RPMI7951 (cell line): ENCODE measurements at regions not wholly inside any gene's neighbourhood (a gene's known extent, or its start where the extent isn't known, plus 50 kb on each side); places are given as distances from the start of the nearest gene placed in this dataset.
A peak's percentile ranks its signal among the peaks of the same experiment; 100 is the strongest.
"Not testable (repeated sequence)": the region's sequence is repeated elsewhere in the genome, so short reads cannot be mapped to it uniquely, and the experiment has no call there.

Experiments used
- DNase-seq: peaks from one replicate; pipeline ENCODE4 v3.0.0-alpha.2; 2012; ENCODE audit warnings: low read depth

GRCh38 chr6:128597956-128598355, 77.6 kb upstream of the PTPRK start:
- no peak for DNase-seq

GRCh38 chr6:128597004-128597403, 76.6 kb upstream of the PTPRK start:
- DNase-seq, result peak; percentile 39

- DNase-seq, result no peak
Observed at GRCh38 chr6:128595544-128595943, 75.1 kb upstream of the PTPRK start.

GRCh38 chr6:128586095-128586494, 65.7 kb upstream of the PTPRK start:
- no peak for DNase-seq

GRCh38 chr6:128580224-128581110, 60.1 kb upstream of the PTPRK start:
- peak; percentile 97 for DNase-seq

GRCh38 chr6:128575254-128575653, 54.9 kb upstream of the PTPRK start:
- DNase-seq, result not testable (repeated sequence)

- DNase-seq, result no peak
Observed at GRCh38 chr6:128574402-128574801, 54.0 kb upstream of the PTPRK start.

GRCh38 chr6:128573036-128573435, 52.6 kb upstream of the PTPRK start:
- peak; percentile 53 for DNase-seq

GRCh38 chr6:128572294-128572693, 51.9 kb upstream of the PTPRK start:
- DNase-seq, result peak; percentile 63

GRCh38 chr6:128570680-128571063, 50.3 kb upstream of the PTPRK start:
- DNase-seq, result peak; percentile 24

GRCh38 chr6:128569732-128570679, 49.6 kb upstream of the PTPRK start:
- peak; percentile 94 for DNase-seq
